Mesenchymal stem cell (in vitro differentiated cells and primary cell): ENCODE measurements at regions not wholly inside any gene's neighbourhood (a gene's known extent, or its start where the extent isn't known, plus 50 kb on each side); places are given as distances from the start of the nearest gene placed in this dataset.

Source experiments
- DNase-seq: peaks from one replicate; pipeline ENCODE4 v3.0.0-alpha.2; 2013
- H2AFZ ChIP-seq: one replicate; pipeline ENCODE4 v1.6.1; 2013; ENCODE audit warnings: low read depth, mild to moderate bottlenecking, control low read depth, inconsistent platforms, low read length, moderate library complexity
- H2AK5ac ChIP-seq: 2 replicates; pipeline ENCODE4 v1.6.1; 2013; ENCODE audit warnings: low read length, moderate library complexity, mild to moderate bottlenecking, inconsistent platforms; ENCODE audit not compliant: severe bottlenecking
- H2BK120ac ChIP-seq: one replicate; pipeline ENCODE4 v1.6.1; 2013; ENCODE audit warnings: low read depth, mild to moderate bottlenecking, inconsistent platforms, low read length, moderate library complexity
- H2BK12ac ChIP-seq, 2 experiments: one replicate each; pipeline ENCODE4 v1.6.1; 2013; ENCODE audit warnings: inconsistent platforms in 2 of 2, low read length in 2 of 2, mild to moderate bottlenecking in 2 of 2, moderate library complexity in 2 of 2, control low read depth in 1 of 2
- H2BK15ac ChIP-seq: one replicate; pipeline ENCODE4 v1.6.1; 2013; ENCODE audit warnings: mild to moderate bottlenecking, low read depth, inconsistent platforms; ENCODE audit not compliant: poor library complexity, severe bottlenecking
- H2BK5ac ChIP-seq: 2 replicates; pipeline ENCODE4 v1.6.1; 2013; ENCODE audit warnings: low read depth, mild to moderate bottlenecking, low read length, control low read depth, inconsistent platforms; ENCODE audit not compliant: poor library complexity, severe bottlenecking
- H3K14ac ChIP-seq, 2 experiments: one replicate each; pipeline ENCODE4 v1.6.1; 2013; ENCODE audit warnings: inconsistent platforms in 2 of 2, low read length in 2 of 2, control low read depth in 1 of 2, mild to moderate bottlenecking in 1 of 2, moderate library complexity in 1 of 2
- H3K18ac ChIP-seq, 2 experiments: one replicate each; pipeline ENCODE4 v1.6.1; 2013; ENCODE audit warnings: inconsistent platforms in 2 of 2, low read length in 2 of 2, control low read depth in 1 of 2, low read depth in 1 of 2, mild to moderate bottlenecking in 1 of 2
- H3K23ac ChIP-seq, 2 experiments: one replicate each; pipeline ENCODE4 v1.6.1; 2013; ENCODE audit warnings: inconsistent platforms in 2 of 2, low read length in 2 of 2, mild to moderate bottlenecking in 2 of 2, moderate library complexity in 2 of 2, control low read depth in 1 of 2
- H3K27ac ChIP-seq: 2 replicates; pipeline ENCODE4 v1.5.1; 2013; ENCODE audit warnings: mild to moderate bottlenecking, moderate library complexity, low read length, control low read depth, inconsistent platforms; ENCODE audit not compliant: poor library complexity, severe bottlenecking
- H3K27me3 ChIP-seq, 2 experiments: 2 replicates each; pipeline versions ENCODE4 v1.6.1 to v1.7.0; 2013; ENCODE audit warnings: low read length in 2 of 2, mild to moderate bottlenecking in 2 of 2, moderate library complexity in 2 of 2, control low read depth in 1 of 2, inconsistent platforms in 1 of 2; ENCODE audit not compliant: control insufficient read depth in 1 of 2, insufficient read depth in 1 of 2
- H3K36me3 ChIP-seq, 2 experiments: 2 replicates each; pipeline versions ENCODE4 v1.6.1 to v1.7.0; 2013; ENCODE audit warnings: low read length in 2 of 2, control low read depth in 1 of 2, inconsistent platforms in 1 of 2, low read depth in 1 of 2, mild to moderate bottlenecking in 1 of 2; ENCODE audit not compliant: insufficient read depth in 2 of 2, control insufficient read depth in 1 of 2
- H3K4ac ChIP-seq, 2 experiments: one replicate each; pipeline ENCODE4 v1.6.1; 2013; ENCODE audit warnings: inconsistent platforms in 2 of 2, low read length in 2 of 2, mild to moderate bottlenecking in 2 of 2, moderate library complexity in 2 of 2, control low read depth in 1 of 2, low read depth in 1 of 2
- H3K4me1 ChIP-seq: 2 replicates; pipeline ENCODE4 v1.6.1; 2013; ENCODE audit warnings: low read depth, low read length, control low read depth; ENCODE audit not compliant: control insufficient read depth, insufficient read depth
- H3K4me2 ChIP-seq: 2 replicates; pipeline ENCODE4 v1.6.1; 2013; ENCODE audit warnings: low read length, mild to moderate bottlenecking, inconsistent platforms; ENCODE audit not compliant: poor library complexity, severe bottlenecking
- H3K4me3 ChIP-seq, 2 experiments: 2 replicates each; pipeline versions ENCODE4 v1.5.1 to v1.7.0; 2013; ENCODE audit warnings: low read length in 2 of 2, mild to moderate bottlenecking in 2 of 2, control low read depth in 1 of 2, low read depth in 1 of 2; ENCODE audit not compliant: insufficient read depth in 1 of 2
- H3K79me1 ChIP-seq: replicated peaks from 2 replicates; pipeline ENCODE4 v1.6.1; 2013; ENCODE audit warnings: mild to moderate bottlenecking, control low read depth, low read length, inconsistent platforms; ENCODE audit not compliant: poor library complexity, severe bottlenecking
- H3K9ac ChIP-seq: 2 replicates; pipeline ENCODE4 v1.7.0; 2013; ENCODE audit warnings: mild to moderate bottlenecking, low read length, moderate library complexity
- H3K9me3 ChIP-seq: 2 replicates; pipeline ENCODE4 v1.7.0; 2013; ENCODE audit warnings: mild to moderate bottlenecking, low read length; ENCODE audit not compliant: control insufficient read depth
- H4K8ac ChIP-seq: one replicate; pipeline ENCODE4 v1.6.1; 2013; ENCODE audit warnings: inconsistent platforms, mild to moderate bottlenecking, low read length, moderate library complexity
- H4K91ac ChIP-seq: one replicate; pipeline ENCODE4 v1.6.1; 2013; ENCODE audit warnings: mild to moderate bottlenecking, low read length, inconsistent platforms
- WGBS: methylation state at CpG from one replicate; pipeline ENCODE4 v1.1.7; 2013; ENCODE audit warnings: mixed read lengths; 5-methylcytosine and 5-hydroxymethylcytosine counted together

DNA sequence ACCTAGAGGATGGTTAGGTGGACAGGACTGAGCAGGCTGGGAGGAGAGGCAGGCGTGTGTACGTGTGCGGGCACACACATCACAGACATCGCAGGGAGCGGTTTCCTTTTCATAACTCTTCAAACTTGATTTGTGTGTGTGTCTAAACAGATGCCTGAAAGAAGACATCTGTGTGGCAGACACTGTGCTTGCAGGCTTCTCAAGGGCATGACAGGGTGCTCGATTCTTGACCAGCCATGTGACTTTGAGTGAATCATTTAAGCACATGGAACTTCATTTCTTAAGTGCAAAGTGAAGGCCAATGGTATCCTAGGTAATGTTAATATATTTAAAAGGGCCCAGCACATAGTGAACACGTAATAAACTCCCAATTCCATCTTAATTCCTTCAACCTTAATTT is 186.5 kb downstream of the SCP2D1 start:
- no peak overlapping the region for H3K18ac ChIP-seq
- no peak overlapping the region for H2AK5ac ChIP-seq
- H2BK15ac ChIP-seq = no peak overlapping the region
- H4K8ac ChIP-seq = no peak overlapping the region
- no peak overlapping the region for H3K14ac ChIP-seq
- H3K4me2 ChIP-seq = no peak overlapping the region
- no peak overlapping the region for H2BK12ac ChIP-seq
- WGBS = 78% methylated on average over 7 of the region's 7 CpGs
- no peak overlapping the region for H4K91ac ChIP-seq
- no peak overlapping the region for H3K27ac ChIP-seq
- H2BK5ac ChIP-seq = no peak overlapping the region
- H3K4ac ChIP-seq = no peak overlapping the region
- H2AFZ ChIP-seq = no peak overlapping the region
- H3K79me1 ChIP-seq = no peaks in the 10 kb centered on the region
- no peaks in the 10 kb centered on the region for H3K27me3 ChIP-seq
- no peaks in the 10 kb centered on the region for H3K4me1 ChIP-seq
- no peaks in the 10 kb centered on the region for H3K9me3 ChIP-seq
- no peak for DNase-seq
- H3K23ac ChIP-seq = no peak overlapping the region
- H3K4me3 ChIP-seq = no peak overlapping the region
- no peak overlapping the region for H3K9ac ChIP-seq
- no peaks in the 10 kb centered on the region for H3K36me3 ChIP-seq
- H2BK120ac ChIP-seq = no peak overlapping the region

DNA sequence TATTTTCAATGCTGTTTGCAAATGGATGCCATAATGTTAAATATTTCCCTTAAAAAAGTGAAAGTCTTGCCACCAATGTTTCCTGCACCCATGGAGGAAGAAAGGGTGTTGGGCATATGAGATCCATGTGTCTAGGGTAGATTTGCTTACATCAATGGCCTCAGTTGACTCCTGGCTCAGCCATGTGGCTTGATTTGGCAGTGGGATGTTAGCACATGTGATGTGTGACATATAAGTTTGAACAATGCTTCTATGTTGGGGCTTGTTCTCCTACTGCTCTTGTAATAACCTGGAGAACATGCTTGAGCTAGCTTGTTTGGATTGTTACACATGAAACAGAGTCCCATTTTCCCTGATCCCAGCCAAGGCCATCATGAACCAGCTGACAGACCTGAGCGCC is 187.6 kb downstream of the SCP2D1 start:
- Histone ChIP-seq H3K9ac (no peak overlapping the region), H3K79me1 (no peaks in the 10 kb centered on the region), H3K27ac (no peak overlapping the region), H2BK12ac (no peak overlapping the region), H3K9me3 (no peaks in the 10 kb centered on the region), H3K23ac (no peak overlapping the region), H2AFZ (no peak overlapping the region), H2BK120ac (no peak overlapping the region), H3K4me2 (no peak overlapping the region), H4K91ac (no peak overlapping the region), H3K4me1 (no peaks in the 10 kb centered on the region), H2AK5ac (no peak overlapping the region), H3K36me3 (no peaks in the 10 kb centered on the region), H3K14ac (no peak overlapping the region), H4K8ac (no peak overlapping the region), H2BK15ac (no peak overlapping the region), H3K4ac (no peak overlapping the region), H2BK5ac (no peak overlapping the region), H3K18ac (no peak overlapping the region), H3K4me3 (no peak overlapping the region), H3K27me3 (peaks cover 0 to 4% of the 10 kb centered on the region in 2 experiments)
- 88% methylated on average over 1 of the region's 1 CpG for WGBS
- DNase-seq = no peak

DNA sequence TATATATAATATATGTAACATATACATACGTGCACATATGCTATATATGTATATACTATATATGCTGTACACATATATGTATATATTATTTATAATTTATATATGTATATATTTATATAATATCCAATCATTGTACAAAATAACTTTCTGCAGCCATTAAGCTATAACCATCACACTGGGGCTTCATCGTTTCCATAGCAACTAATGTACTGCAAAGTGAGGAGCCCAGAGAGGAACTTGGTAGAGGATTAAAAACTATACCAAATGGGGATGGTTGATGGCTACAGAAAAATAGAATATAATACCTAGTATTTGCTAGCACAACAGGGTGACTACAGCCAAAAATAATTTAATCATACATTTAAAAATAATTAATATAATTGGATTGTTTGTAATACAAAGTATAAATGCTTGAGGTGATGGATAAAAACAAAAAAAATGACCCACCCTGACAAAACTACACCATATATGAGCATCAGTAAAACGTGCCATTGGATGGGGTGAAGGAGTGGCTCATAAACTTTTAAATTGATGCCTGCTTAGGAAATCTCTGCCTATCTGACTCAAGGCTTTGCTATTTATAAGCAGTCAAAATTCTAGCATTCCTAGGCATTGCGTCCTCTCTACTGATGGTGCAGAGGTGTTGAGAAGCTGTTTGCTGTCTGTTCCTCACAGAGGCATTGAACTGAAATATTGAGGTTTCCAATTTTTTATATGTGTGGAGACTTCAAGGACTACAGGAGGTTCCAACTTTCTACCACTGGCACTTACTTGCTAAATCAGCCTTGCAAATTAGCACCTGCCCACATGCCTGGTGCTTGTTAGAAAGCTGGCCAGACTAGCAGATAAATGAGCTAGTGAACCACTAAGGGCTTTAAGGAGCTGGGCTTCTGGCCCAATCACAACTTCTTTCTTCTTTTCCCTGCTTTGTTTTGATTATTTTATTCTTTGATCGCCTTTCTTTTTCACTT is 190.1 kb downstream of the SCP2D1 start:
- Histone ChIP-seq H3K9me3 (no peaks in the 10 kb centered on the region), H3K18ac (no peak overlapping the region), H3K4me2 (no peak overlapping the region), H3K79me1 (no peaks in the 10 kb centered on the region), H2AK5ac (no peak overlapping the region), H3K4ac (no peak overlapping the region), H3K27me3 (peaks cover 0 to 8% of the 10 kb centered on the region in 2 experiments), H3K23ac (no peak overlapping the region), H3K27ac (no peak overlapping the region), H2BK5ac (no peak overlapping the region), H3K4me1 (no peaks in the 10 kb centered on the region), H3K14ac (no peak overlapping the region), H3K9ac (no peak overlapping the region), H3K4me3 (no peak overlapping the region), H3K36me3 (no peaks in the 10 kb centered on the region), H4K91ac (no peak overlapping the region), H2AFZ (no peak overlapping the region), H2BK120ac (no peak overlapping the region), H2BK12ac (no peak overlapping the region), H2BK15ac (no peak overlapping the region), H4K8ac (no peak overlapping the region)
- 57% methylated on average over 3 of the region's 5 CpGs for WGBS
- DNase-seq = no peak

DNA sequence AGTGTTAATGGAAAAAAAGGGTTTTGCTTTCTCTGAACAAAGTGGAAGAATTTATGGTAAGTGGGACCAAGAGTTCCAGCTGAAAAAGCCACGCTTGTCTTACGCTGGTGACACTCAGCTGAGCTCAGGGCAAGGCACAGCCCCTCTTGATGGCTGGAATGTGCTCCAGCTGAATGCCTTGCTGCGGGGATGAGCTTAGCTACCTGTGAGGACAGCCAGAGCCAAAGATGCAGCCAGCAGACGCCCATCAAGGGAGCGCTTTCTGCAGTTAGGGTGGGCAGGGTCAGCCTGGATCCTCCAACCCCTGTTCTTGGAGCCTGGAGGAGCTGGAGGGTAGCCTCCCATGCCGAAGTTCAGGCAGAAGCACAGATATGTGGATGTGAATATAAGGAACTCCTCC is 191.4 kb downstream of the SCP2D1 start:
- Histone ChIP-seq H3K9me3 (no peaks in the 10 kb centered on the region), H3K4me3 (no peak overlapping the region), H2AK5ac (no peak overlapping the region), H3K9ac (no peak overlapping the region), H3K14ac (no peak overlapping the region), H4K8ac (no peak overlapping the region), H3K4me1 (no peaks in the 10 kb centered on the region), H3K4ac (no peak overlapping the region), H3K79me1 (no peaks in the 10 kb centered on the region), H2BK15ac (no peak overlapping the region), H2BK120ac (no peak overlapping the region), H2BK5ac (no peak overlapping the region), H3K27me3 (peaks cover 0 to 8% of the 10 kb centered on the region in 2 experiments), H3K4me2 (no peak overlapping the region), H2BK12ac (no peak overlapping the region), H3K27ac (no peak overlapping the region), H3K36me3 (no peaks in the 10 kb centered on the region), H2AFZ (no peak overlapping the region), H3K18ac (no peak overlapping the region), H4K91ac (no peak overlapping the region), H3K23ac (no peak overlapping the region)
- 62% methylated on average over 6 of the region's 6 CpGs for WGBS
- no peak for DNase-seq
